Rectal smooth muscle tissue (tissue), 1 donor: ENCODE measurements at regions not wholly inside any gene's neighbourhood (a gene's known extent, or its start where the extent isn't known, plus 50 kb on each side); places are given as distances from the start of the nearest gene placed in this dataset.
"Not testable (repeated sequence)": the region's sequence is repeated elsewhere in the genome, so short reads cannot be mapped to it uniquely, and the experiment has no call there.

Source experiments
- H3K27ac ChIP-seq: one replicate; pipeline ENCODE4 v1.7.0; 2013; ENCODE audit warnings: low read depth, low read length, inconsistent platforms
- H3K27me3 ChIP-seq: one replicate; pipeline ENCODE4 v1.7.0; 2013; ENCODE audit warnings: low read length; ENCODE audit not compliant: control insufficient read depth, insufficient read depth
- H3K36me3 ChIP-seq: one replicate; pipeline ENCODE4 v1.7.0; 2013; ENCODE audit warnings: low read length; ENCODE audit not compliant: control insufficient read depth, insufficient read depth
- H3K4me1 ChIP-seq: one replicate; pipeline ENCODE4 v1.7.0; 2013; ENCODE audit warnings: low read length; ENCODE audit not compliant: control insufficient read depth, insufficient read depth
- H3K4me3 ChIP-seq: one replicate; pipeline ENCODE4 v1.7.0; 2013; ENCODE audit warnings: low read length
- H3K9ac ChIP-seq: one replicate; pipeline ENCODE4 v1.7.0; 2013; ENCODE audit warnings: low read length

DNA sequence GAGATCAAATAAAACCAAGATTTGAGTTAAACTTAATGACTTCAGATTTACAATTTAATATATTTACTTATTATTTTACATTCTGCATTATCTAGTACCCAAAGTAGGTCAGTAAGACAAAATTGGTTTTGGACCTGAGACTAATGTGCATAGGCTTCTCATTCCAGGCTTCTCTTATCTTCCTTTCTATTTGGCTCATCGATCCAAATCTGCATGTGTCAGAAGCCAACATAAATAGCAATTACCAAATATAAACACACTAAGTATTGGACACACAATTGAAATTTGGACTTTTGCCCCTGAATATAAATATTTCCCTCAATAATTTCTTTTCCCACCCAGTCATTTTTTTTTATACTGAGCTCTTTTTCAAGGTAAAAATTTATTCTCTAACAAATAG lies 290.6 kb upstream of the ARHGEF26 start:
- H3K27ac ChIP-seq: no peak overlapping the region

DNA sequence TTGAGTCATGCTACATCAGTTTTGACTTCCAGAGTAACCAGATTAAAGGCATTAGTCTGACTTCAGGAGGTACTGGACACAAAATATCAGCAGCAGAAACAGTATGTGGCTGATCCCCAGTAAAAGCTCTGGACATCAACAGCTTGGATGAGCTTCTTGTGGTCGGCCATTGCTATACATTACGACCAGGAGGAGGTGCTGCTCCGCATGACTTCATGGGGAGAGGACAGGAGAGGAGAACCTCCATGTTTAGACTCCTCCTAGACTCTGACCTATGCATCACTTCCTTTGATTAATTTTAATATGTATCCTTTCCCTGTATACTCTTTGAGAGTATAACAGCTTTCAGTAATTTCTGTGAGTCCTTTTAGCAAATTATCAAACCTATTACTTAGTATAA lies 285.6 kb upstream of the ARHGEF26 start:
- Histone ChIP-seq H3K27ac (no peak overlapping the region), H3K9ac (no peak overlapping the region), H3K36me3 (no peaks in the 10 kb centered on the region), H3K4me1 (no peaks in the 10 kb centered on the region), H3K27me3 (no peaks in the 10 kb centered on the region), H3K4me3 (no peak overlapping the region)

More for the DNA sequence above, 290.6 kb upstream of the ARHGEF26 start:
- Histone ChIP-seq H3K4me3 (no peak overlapping the region), H3K27me3 (no peaks in the 10 kb centered on the region), H3K36me3 (no peaks in the 10 kb centered on the region), H3K4me1 (no peaks in the 10 kb centered on the region), H3K9ac (no peak overlapping the region)

DNA sequence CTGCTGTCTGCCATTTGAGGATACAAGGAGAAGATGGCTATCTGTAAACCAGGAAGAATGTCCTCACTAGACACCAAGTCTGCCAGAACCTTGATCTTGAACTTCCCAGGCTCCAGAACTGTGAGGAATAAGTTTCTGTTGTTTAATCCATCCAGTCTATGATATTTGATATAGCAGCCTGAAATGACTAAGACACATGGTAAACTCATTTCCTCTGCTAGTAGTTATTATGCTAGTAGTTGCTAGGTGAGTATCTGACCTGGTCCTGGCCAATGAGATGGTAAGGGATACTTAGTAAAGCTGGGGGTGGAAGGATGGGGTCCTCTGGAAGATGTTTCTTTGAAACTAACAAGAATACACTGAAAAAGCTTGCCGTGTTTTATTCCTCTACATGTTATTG lies 280.7 kb upstream of the ARHGEF26 start:
- Histone ChIP-seq H3K27me3 (no peaks in the 10 kb centered on the region), H3K9ac (no peak overlapping the region), H3K4me3 (no peak overlapping the region), H3K27ac (no peak overlapping the region), H3K36me3 (no peaks in the 10 kb centered on the region), H3K4me1 (no peaks in the 10 kb centered on the region)

DNA sequence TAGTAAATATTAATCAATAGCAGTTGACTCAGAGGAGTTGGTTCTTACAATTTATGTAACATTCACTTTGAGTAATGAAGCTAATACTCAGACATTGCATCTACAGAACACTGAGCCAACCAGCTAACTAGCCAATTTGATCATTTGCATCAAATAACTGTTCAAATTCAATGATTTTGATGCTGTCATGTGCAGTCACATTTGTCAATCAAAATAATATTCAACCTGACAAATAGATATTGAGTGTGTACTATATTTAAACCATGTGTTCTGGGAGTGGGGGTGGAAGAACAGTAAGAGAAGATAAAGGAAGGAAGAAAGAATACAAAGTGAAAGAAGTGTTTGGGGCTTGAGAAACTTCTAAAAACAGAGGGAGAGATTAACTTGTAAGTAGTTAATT lies 277.2 kb upstream of the ARHGEF26 start:
- Histone ChIP-seq H3K4me3 (no peak overlapping the region), H3K27ac (no peak overlapping the region), H3K4me1 (no peaks in the 10 kb centered on the region), H3K9ac (no peak overlapping the region), H3K36me3 (no peaks in the 10 kb centered on the region), H3K27me3 (no peaks in the 10 kb centered on the region)

DNA sequence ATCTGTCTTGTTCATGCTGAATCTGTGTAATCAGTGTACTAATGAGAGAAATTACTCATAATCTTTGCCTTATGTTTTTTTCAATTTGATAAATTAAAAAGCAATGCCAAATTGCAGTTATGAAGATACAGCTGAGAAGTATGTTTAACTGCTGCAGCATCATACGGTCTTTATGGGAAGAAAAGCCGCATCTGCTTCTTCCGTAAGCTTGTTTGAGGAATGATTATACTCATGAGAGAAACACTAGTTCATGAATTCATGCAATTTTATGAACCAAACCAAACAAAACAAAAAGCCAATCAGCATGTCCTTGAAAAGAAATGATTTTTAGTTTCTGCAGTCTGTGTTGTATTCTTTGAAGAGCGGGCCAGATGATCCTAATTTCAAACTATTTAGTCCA lies 275.9 kb upstream of the ARHGEF26 start:
- H3K27ac ChIP-seq: no peak overlapping the region
- H3K36me3 ChIP-seq: no peaks in the 10 kb centered on the region
- no peak overlapping the region for H3K9ac ChIP-seq
- H3K4me3 ChIP-seq: no peak overlapping the region
- H3K27me3 ChIP-seq: no peaks in the 10 kb centered on the region
- H3K4me1 ChIP-seq: no peaks in the 10 kb centered on the region

DNA sequence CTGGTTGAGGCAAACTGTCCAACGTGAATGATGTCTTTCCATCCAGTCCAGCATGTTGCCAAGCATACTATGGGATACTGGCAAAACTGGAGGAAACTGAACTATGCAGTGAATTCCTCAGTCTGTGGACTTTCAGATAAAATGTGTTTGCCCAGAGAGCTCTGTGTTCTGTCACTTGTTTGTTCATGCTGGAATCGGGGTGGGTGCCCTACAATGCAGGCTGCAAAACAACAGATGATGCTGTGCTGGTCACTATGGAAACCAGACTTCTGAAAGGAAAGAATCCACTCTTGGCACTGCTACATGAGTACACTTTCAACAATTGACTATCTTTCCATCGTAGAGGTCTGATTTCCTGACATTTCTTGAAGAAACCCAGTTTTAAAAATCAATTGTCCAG lies 272.5 kb upstream of the ARHGEF26 start:
- H3K36me3 ChIP-seq: no peaks in the 10 kb centered on the region
- no peaks in the 10 kb centered on the region for H3K27me3 ChIP-seq
- no peaks in the 10 kb centered on the region for H3K4me1 ChIP-seq
- H3K9ac ChIP-seq: no peak overlapping the region
- H3K4me3 ChIP-seq: no peak overlapping the region
- H3K27ac ChIP-seq: no peak overlapping the region

DNA sequence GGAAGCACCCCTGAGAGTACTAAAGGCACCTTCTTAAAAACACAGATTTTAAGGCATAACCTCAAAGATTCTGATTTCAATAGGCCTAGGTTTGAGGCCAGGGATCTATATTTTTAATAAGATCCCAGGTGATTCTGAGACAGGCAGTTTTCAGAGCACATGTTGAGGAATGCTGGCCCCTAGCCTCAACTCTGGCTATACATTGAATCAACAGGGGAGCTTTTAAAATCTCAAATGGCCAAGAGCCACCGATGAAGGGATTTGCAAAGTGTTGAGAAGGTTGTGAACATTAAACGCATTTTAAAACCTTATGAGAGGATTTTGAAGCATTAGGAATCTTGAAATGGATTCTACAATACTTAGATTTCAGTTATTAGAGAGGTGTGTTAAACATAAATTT lies 268.8 kb upstream of the ARHGEF26 start:
- Histone ChIP-seq H3K4me3 (no peak overlapping the region), H3K4me1 (no peaks in the 10 kb centered on the region), H3K9ac (no peak overlapping the region), H3K27ac (no peak overlapping the region), H3K36me3 (no peaks in the 10 kb centered on the region), H3K27me3 (no peaks in the 10 kb centered on the region)

DNA sequence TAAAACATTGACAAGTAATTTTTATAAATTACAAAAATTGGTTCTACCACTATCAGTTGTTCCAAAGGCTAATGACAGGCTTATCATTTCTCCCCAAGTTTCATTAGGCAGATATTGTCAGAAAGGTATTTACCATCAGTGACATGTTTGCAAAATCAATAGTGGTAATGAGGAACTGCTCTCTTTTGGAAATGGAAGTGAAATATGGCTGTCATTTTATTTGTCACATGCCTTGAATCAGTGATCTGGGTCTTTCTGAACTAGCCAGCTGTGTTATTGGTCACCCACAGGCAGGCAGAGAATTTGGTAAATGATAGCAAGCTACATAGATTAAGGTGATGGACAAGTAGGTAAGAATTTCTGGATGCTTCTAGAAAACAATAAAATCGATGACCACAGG lies 268.0 kb upstream of the ARHGEF26 start:
- Histone ChIP-seq H3K9ac (no peak overlapping the region), H3K27ac (no peak overlapping the region)

DNA sequence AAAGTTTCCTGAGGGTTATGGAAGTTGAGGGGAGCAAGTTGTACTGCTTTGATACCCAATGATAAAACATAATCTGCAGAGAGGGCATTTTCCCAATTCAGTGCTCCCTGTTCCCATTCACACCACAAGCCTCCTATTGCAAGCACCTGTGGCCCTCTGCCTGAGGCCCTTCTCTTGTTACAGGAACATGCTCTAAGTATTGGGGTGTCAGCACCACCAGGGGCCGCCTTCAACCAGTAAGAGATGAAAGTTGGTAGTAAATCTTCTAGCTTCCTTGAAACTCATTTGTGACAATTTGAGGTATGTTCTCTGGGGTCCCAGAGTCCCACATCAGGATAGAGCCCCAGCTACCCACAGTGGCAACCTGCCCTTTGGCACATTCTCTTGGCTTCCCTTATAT lies 265.4 kb upstream of the ARHGEF26 start:
- Histone ChIP-seq H3K27me3 (no peaks in the 10 kb centered on the region), H3K9ac (no peak overlapping the region), H3K4me3 (no peak overlapping the region), H3K4me1 (no peaks in the 10 kb centered on the region), H3K36me3 (no peaks in the 10 kb centered on the region), H3K27ac (no peak overlapping the region)

More for the DNA sequence above, 268.0 kb upstream of the ARHGEF26 start:
- no peaks in the 10 kb centered on the region for H3K27me3 ChIP-seq
- H3K4me3 ChIP-seq: no peak overlapping the region
- no peaks in the 10 kb centered on the region for H3K4me1 ChIP-seq
- no peaks in the 10 kb centered on the region for H3K36me3 ChIP-seq

DNA sequence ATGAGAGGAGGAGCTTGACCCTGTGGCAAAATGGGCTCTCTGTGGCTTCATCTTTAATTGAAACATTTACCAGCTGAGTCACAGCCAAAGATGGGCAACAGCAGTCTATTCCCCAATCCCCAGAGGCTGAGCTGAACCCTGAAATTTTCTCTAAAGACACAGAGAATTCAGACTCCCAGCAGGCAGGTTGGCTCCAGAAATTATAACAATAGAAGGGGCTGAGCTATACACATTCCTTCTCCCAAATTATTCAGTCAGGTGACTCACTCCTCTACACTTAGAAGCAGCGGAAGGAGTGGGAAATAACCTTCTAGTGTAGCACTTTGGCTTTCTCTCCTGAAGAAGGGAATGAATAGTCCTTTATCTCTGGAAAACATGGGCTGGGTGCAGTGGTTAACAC lies 264.3 kb upstream of the ARHGEF26 start:
- H3K27me3 ChIP-seq: no peaks in the 10 kb centered on the region
- H3K36me3 ChIP-seq: no peaks in the 10 kb centered on the region
- H3K9ac ChIP-seq: no peak overlapping the region
- no peak overlapping the region for H3K4me3 ChIP-seq
- H3K27ac ChIP-seq: no peak overlapping the region
- no peaks in the 10 kb centered on the region for H3K4me1 ChIP-seq

DNA sequence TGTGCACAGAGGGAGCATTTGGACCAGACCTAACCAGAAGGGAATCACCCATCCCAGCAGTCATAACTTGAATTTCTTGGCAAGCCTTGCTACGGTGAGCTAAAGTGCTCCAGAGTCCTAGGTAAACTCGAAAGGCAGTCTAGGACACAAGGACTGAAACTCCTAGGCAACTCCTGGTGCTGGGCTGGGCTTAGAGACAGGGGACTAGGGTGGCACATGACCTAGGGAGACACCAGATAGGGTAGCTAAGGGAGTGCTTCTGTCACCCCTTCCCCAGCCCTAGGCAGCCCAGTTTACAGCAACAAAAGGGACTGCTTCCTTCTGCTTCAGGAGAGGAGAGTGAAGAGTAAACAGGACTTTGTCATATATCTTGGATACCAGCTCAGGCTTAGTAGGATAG lies 256.4 kb upstream of the ARHGEF26 start:
- no peaks in the 10 kb centered on the region for H3K27me3 ChIP-seq
- H3K4me3 ChIP-seq: no peak overlapping the region
- no peaks in the 10 kb centered on the region for H3K36me3 ChIP-seq
- H3K4me1 ChIP-seq: no peaks in the 10 kb centered on the region
- no peak overlapping the region for H3K27ac ChIP-seq
- no peak overlapping the region for H3K9ac ChIP-seq

DNA sequence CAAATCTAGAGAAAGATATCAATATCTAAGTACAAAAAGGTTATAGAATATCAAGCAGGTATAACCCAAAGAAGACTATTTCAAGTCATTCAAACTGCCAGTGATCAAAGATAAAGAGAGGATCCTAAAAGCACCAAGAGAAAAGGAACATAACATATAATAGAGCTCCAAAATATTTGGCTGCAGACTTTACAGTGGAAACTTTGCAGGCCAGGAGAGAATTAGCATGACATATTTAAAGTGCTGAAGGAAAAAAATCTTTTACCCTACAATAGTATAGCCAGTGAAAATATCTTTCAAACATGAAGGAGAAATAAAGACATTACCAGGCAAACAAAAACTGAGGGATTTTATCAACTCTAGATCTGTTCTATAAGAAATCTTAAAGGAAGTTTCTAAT lies 254.3 kb upstream of the ARHGEF26 start:
- Histone ChIP-seq H3K36me3 (no peaks in the 10 kb centered on the region), H3K27me3 (no peaks in the 10 kb centered on the region), H3K4me1 (no peaks in the 10 kb centered on the region), H3K4me3 (no peak overlapping the region), H3K27ac (no peak overlapping the region), H3K9ac (no peak overlapping the region)

DNA sequence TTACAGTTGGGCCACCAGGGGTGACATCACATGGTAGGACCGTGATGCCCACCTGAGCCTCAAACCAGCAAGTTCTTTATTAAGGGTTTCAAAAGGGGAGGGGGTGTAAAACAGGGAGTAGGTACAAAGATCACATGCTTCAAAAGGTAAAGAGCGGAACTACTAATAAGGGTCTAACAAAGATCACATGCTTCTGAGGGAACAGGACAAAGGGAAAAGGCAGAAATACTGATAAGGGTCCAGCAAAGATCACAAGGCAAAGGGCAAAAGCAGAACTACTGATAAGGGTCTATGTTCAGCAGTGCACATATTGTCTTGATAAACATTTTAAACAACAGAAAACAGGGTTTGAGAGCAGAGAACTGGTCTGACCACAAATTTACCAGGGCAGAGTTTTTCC lies 246.8 kb upstream of the ARHGEF26 start:
- not testable (repeated sequence) for H3K4me1 ChIP-seq, H3K9ac ChIP-seq, H3K36me3 ChIP-seq, H3K27ac ChIP-seq, H3K27me3 ChIP-seq, H3K4me3 ChIP-seq

DNA sequence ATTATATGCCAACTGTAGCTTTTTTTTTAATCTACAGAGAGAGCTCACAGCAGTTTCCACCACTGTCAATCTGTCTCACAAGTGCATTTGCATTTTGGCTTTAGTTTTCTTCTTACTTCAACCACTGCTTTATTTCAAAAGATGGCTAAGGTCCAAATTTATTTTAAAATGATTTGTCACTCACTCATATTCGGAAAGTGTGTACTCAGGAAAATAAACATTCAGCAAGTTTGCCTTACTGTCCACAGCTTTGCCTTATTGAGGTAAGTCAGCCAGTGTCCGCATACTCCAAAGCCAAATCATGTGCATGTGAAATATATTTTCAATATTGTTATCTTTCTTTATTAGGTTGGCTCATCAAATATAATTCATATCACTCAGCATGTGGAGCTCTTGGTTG lies 240.7 kb upstream of the ARHGEF26 start:
- Histone ChIP-seq H3K4me1 (no peaks in the 10 kb centered on the region), H3K27me3 (no peaks in the 10 kb centered on the region), H3K27ac (no peak overlapping the region), H3K4me3 (no peak overlapping the region), H3K9ac (no peak overlapping the region), H3K36me3 (no peaks in the 10 kb centered on the region)
